ENCODE measurements at regions not wholly inside any gene's neighbourhood (a gene's known extent, or its start where the extent isn't known, plus 50 kb on each side); places are given as distances from the start of the nearest gene placed in this dataset.

DNA sequence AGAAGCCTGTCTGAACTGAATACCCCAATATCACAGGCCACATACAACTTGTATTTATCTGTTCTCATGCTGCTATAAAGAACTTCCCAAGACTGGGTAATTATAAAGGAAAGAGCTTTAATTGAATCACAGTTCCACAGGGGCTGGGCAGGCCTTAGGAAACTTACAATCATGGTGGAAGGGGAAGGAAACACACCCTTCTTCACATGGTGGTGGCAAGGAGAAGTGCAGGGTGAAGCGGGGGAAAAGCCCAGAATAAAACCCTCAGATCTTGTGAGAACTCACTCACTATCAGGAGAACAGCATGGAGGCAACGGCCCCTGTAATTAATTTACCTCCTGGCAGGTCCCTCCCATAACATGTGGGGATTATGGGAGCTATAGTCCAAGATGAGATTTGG lies 50.3 kb upstream of the FNDC1 start:
- 65 to 68% methylated on average over 2 of the region's 2 CpGs for WGBS, 2 donors
- H3K4me3 ChIP-seq: no peak overlapping the region
- peaks cover 0 to 4% (median 0%) of the 10 kb centered on the region in 4 donors for H3K4me1 ChIP-seq

DNA sequence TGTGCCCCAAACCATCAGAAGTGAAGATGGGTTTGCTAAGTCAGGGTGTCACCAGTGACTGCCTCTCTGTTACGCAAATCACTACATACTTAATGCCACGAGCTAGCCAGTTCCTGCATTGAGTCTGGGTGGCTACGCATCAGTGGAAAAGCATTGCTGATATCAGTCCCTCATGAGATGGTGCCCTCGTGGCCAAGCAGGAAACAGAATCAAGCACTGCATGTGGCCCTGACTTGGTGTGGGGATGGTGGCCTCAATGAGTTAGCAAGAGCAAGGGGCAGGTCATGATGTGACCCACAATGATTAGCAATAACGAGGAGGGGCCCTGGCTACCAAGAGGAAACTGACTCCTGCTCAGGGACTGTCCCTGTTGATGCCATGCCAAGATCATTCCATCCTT lies 51.6 kb upstream of the FNDC1 start:
- Histone ChIP-seq H3K36me3 (no peaks in the 10 kb centered on the region), H3K27me3 (no peaks in the 10 kb centered on the region), H3K4me1 (peaks cover 0 to 4% (median 0%) of the 10 kb centered on the region in 4 donors), H3K9me3 (no peaks in the 10 kb centered on the region), H3K27ac (peak overlapping the region in 3 of 4 donors; percentile 53 to 82 (median 68)), H3K4me3 (no peak overlapping the region)
- TF ChIP-seq EP300 (IDR thresholded peaks at IDR 0.05) (peak in 1 of 4 donors; percentile 31), POLR2A (IDR thresholded peaks at IDR 0.05) (peak in 1 of 4 donors; percentile 29), POLR2AphosphoS5 (IDR thresholded peaks at IDR 0.05) (peak in 1 of 2 donors; percentile 13)
- TF ChIP-seq, protein P1, sequence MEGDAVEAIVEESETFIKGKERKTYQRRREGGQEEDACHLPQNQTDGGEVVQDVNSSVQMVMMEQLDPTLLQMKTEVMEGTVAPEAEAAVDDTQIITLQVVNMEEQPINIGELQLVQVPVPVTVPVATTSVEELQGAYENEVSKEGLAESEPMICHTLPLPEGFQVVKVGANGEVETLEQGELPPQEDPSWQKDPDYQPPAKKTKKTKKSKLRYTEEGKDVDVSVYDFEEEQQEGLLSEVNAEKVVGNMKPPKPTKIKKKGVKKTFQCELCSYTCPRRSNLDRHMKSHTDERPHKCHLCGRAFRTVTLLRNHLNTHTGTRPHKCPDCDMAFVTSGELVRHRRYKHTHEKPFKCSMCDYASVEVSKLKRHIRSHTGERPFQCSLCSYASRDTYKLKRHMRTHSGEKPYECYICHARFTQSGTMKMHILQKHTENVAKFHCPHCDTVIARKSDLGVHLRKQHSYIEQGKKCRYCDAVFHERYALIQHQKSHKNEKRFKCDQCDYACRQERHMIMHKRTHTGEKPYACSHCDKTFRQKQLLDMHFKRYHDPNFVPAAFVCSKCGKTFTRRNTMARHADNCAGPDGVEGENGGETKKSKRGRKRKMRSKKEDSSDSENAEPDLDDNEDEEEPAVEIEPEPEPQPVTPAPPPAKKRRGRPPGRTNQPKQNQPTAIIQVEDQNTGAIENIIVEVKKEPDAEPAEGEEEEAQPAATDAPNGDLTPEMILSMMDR (IDR thresholded peaks at IDR 0.05): no peak
- 62 to 76% methylated on average over 5 of the region's 5 CpGs for whole genome bisulfite sequencing, 2 donors
- DNase-seq (peak in 1 of 2 donors; percentile 62), ATAC-seq (ENCODE audit: low FRiP score in 2 of 2) (peak in 1 of 2 donors; percentile 49)

More for the DNA sequence above, 50.3 kb upstream of the FNDC1 start:
- Histone ChIP-seq H3K36me3 (no peaks in the 10 kb centered on the region), H3K9me3 (no peaks in the 10 kb centered on the region), H3K27ac (peak overlapping the region in 3 of 4 donors; percentile 60 to 72 (median 61)), H3K27me3 (no peaks in the 10 kb centered on the region)
- ATAC-seq (ENCODE audit: low FRiP score in 2 of 2): no peak
- TF ChIP-seq, protein P1 (IDR thresholded peaks at IDR 0.05): peak in 2 of 6 experiments; percentile 17 to 23
- TF ChIP-seq POLR2A (IDR thresholded peaks at IDR 0.05): no peak
- DNase-seq: no peak

DNA sequence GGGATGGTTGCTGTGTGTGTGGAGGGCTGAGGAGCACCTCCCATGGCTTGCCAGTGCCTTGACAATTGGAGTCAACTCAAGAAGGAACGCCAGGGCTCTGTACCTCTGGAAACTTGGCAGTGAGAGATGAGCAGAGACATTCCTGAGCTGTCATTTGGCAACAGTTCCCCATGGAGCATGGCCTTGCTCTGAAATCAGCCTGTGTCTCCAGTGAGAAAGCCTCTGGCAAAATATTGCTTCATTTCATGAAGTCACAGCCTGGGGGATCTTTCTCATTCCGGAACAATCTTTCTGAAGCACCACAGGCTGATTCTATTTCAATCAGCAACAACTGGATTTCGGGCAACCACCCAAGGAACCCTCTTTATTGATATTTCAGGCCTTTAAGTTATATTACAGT lies 52.2 kb upstream of the FNDC1 start:
- ATAC-seq (ENCODE audit: low FRiP score in 2 of 2) (peak in 1 of 2 donors; percentile 45), DNase-seq (no peak)
- Histone ChIP-seq H3K27me3 (no peaks in the 10 kb centered on the region), H3K4me3 (no peak overlapping the region), H3K36me3 (no peaks in the 10 kb centered on the region), H3K4me1 (peaks cover 0 to 4% (median 0%) of the 10 kb centered on the region in 4 donors), H3K9me3 (no peaks in the 10 kb centered on the region), H3K27ac (peak overlapping the region; percentile 27 to 82 (median 60))
- TF ChIP-seq EP300 (IDR thresholded peaks at IDR 0.05) (no peak), POLR2AphosphoS5 (IDR thresholded peaks at IDR 0.05) (no peak), POLR2A (IDR thresholded peaks at IDR 0.05) (no peak)
- TF ChIP-seq, protein P1 (IDR thresholded peaks at IDR 0.05): no peak
- 61 to 65% methylated on average over 3 of the region's 3 CpGs for WGBS, 2 donors

DNA sequence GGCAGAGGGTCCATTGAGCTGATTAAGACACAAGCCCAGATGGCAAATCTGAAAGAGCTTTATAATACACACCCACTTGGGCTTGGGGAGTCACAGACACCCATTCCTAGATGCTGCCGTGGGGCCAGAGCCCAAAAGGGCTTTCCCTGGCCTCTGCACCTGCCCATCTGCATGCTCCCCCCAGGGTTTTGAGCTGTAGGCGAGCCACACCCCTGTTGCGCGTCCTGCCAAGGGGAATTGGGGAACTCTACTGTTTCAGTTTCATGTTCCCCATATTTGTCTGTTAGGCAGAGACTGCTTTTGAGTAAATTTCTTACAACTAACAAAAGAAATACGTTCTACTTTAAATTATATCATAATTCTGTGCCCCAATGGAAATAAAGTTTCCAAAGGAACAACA lies 52.9 kb upstream of the FNDC1 start:
- peak in 1 of 2 donors; percentile 49 for DNase-seq

More for the DNA sequence above, 52.9 kb upstream of the FNDC1 start:
- Histone ChIP-seq H3K36me3 (no peaks in the 10 kb centered on the region), H3K9me3 (no peaks in the 10 kb centered on the region), H3K27me3 (no peaks in the 10 kb centered on the region), H3K27ac (peak overlapping the region; percentile 27 to 82 (median 60)), H3K4me3 (no peak overlapping the region), H3K4me1 (peaks cover 0 to 4% (median 0%) of the 10 kb centered on the region in 4 donors)
- peak in 1 of 2 donors; percentile 17 for TF ChIP-seq POLR2AphosphoS5 (IDR thresholded peaks at IDR 0.05)
- TF ChIP-seq, protein P1 (IDR thresholded peaks at IDR 0.05): no peak
- ATAC-seq (ENCODE audit: low FRiP score in 2 of 2): peak in 1 of 2 donors; percentile 79
- 67 to 81% methylated on average over 5 of the region's 5 CpGs for WGBS, 2 donors

Measured in upper lobe of left lung (tissue), 6 donors.